Prostate gland (tissue), 2 donors: ENCODE measurements at regions not wholly inside any gene's neighbourhood (a gene's known extent, or its start where the extent isn't known, plus 50 kb on each side); places are given as distances from the start of the nearest gene placed in this dataset.

Source experiments
- CTCF ChIP-seq, 4 experiments: fragments of 200-600 bp in 2 of 4; fragments of 450-650 bp in 2 of 4; sonication (generic) in 2 of 4; IDR thresholded peaks; 1 replicate in 3 of 4; 2 replicates in 1 of 4; pipeline ENCODE4 v1.5.1; 2016 to 2019; ENCODE audit warnings: antibody characterized with exemption in 4 of 4, mild to moderate bottlenecking in 2 of 4, moderate library complexity in 2 of 4
- POLR2A ChIP-seq: fragments of 450-650 bp; IDR thresholded peaks from one replicate; pipeline ENCODE4 v1.6.1; 2016; ENCODE audit warnings: antibody characterized with exemption, mild to moderate bottlenecking
- POLR2AphosphoS5 ChIP-seq: sonication (generic); formaldehyde crosslinking; IDR thresholded peaks from one replicate; pipeline ENCODE4 v1.6.1; 2017; ENCODE audit warnings: antibody characterized with exemption

GRCh38 chr1:227445092-227445674 is 118.2 kb upstream of the ZNF678 start:
- TF ChIP-seq CTCF (IDR thresholded peaks at IDR 0.05): no peak
- no peak for TF ChIP-seq POLR2A
- no peak for TF ChIP-seq POLR2AphosphoS5
